Sigmoid colon (tissue), 6 donors: ENCODE measurements at regions not wholly inside any gene's neighbourhood (a gene's known extent, or its start where the extent isn't known, plus 50 kb on each side); places are given as distances from the start of the nearest gene placed in this dataset.

Experiments
- DNase-seq: peaks from one replicate; pipeline ENCODE4 v3.0.0-alpha.2; 2019
- H3K27ac ChIP-seq, 4 donors: fragments of 200-600 bp; sonication (generic); one replicate each; pipeline ENCODE4 v1.5.1; 2016 to 2019; ENCODE audit warnings: mild to moderate bottlenecking in 1 of 4
- H3K27me3 ChIP-seq, 3 donors: fragments of 200-600 bp; sonication (generic); one replicate each; pipeline ENCODE4 v1.5.1; 2019; ENCODE audit warnings: mild to moderate bottlenecking in 1 of 3
- H3K36me3 ChIP-seq, 4 donors: fragments of 200-600 bp; sonication (generic); one replicate each; pipeline ENCODE4 v1.5.1; 2016 to 2019
- H3K4me1 ChIP-seq, 4 donors: fragments of 200-600 bp; sonication (generic); one replicate each; pipeline ENCODE4 v1.5.1; 2017 to 2019
- H3K4me3 ChIP-seq, 4 donors: fragments of 200-600 bp; sonication (generic); one replicate each; pipeline ENCODE4 v1.5.1; 2017 to 2019; ENCODE audit warnings: mild to moderate bottlenecking in 2 of 4, moderate library complexity in 1 of 4
- H3K9me3 ChIP-seq, 4 donors: fragments of 200-600 bp in 3 of 4; sonication (generic) in 3 of 4; one replicate each; pipeline versions ENCODE4 v1.5.1 to v1.6.1; 2013 to 2019
- CTCF ChIP-seq, 4 experiments: fragments of 450-650 bp in 3 of 4; fragments of 200-600 bp in 1 of 4; IDR thresholded peaks; one replicate each; pipeline ENCODE4 v1.5.1; 2016 to 2019; ENCODE audit warnings: antibody characterized with exemption in 4 of 4, mild to moderate bottlenecking in 3 of 4, moderate library complexity in 2 of 4
- EP300 ChIP-seq, 4 donors: sonication (generic); formaldehyde crosslinking; IDR thresholded peaks; one replicate each; pipeline ENCODE4 v1.6.1; 2017; ENCODE audit warnings: antibody characterized with exemption in 4 of 4
- POLR2A ChIP-seq, 2 donors: fragments of 450-650 bp; IDR thresholded peaks; one replicate each; pipeline ENCODE4 v1.6.1; 2016; ENCODE audit warnings: antibody characterized with exemption in 2 of 2, mild to moderate bottlenecking in 2 of 2, moderate library complexity in 2 of 2
- POLR2AphosphoS5 ChIP-seq, 4 donors: sonication (generic); formaldehyde crosslinking; IDR thresholded peaks; one replicate each; pipeline ENCODE4 v1.6.1; 2017; ENCODE audit warnings: antibody characterized with exemption in 4 of 4
- WGBS, 2 donors: extraction: QIAGEN DNeasy Blood & Tissue Kit; methylation state at CpG; one replicate each; pipeline ENCODE4 v1.1.7; 2013; 5-methylcytosine and 5-hydroxymethylcytosine counted together
- intact Hi-C: fragments of 100-400 bp; cut with DNase I; formaldehyde crosslinking; loops from one replicate; pipeline ENCODE4 v1.15.1; 2023
- donor health status: healthy with polysubstance abuse.
- donor health status: healthy.

- Histone ChIP-seq H3K27me3 (no peaks in the 10 kb centered on the region), H3K36me3 (no peaks in the 10 kb centered on the region), H3K9me3 (no peaks in the 10 kb centered on the region), H3K4me1 (no peaks in the 10 kb centered on the region), H3K4me3 (no peak overlapping the region), H3K27ac (no peak overlapping the region)
- intact Hi-C loops = no loop called here
- TF ChIP-seq EP300 (IDR thresholded peaks at IDR 0.05) (no peak), POLR2A (IDR thresholded peaks at IDR 0.05) (no peak), POLR2AphosphoS5 (IDR thresholded peaks at IDR 0.05) (no peak), CTCF (IDR thresholded peaks at IDR 0.05) (no peak)
- DNase-seq = no peak
- WGBS, 2 donors = 79 to 84% methylated on average over 1 of the region's 1 CpG
These were observed 585.4 kb downstream of the DSC3 start for GRCh38 chr18:30457156-30457555.

- no peak overlapping the region for H3K4me3 ChIP-seq
- no peaks in the 10 kb centered on the region for H3K27me3 ChIP-seq
- no peaks in the 10 kb centered on the region for H3K36me3 ChIP-seq
- intact Hi-C loops = no loop called here
- no peak for TF ChIP-seq EP300 (IDR thresholded peaks at IDR 0.05)
- TF ChIP-seq CTCF (IDR thresholded peaks at IDR 0.05) = no peak
- TF ChIP-seq POLR2AphosphoS5 (IDR thresholded peaks at IDR 0.05) = no peak
- no peak for TF ChIP-seq POLR2A (IDR thresholded peaks at IDR 0.05)
- H3K4me1 ChIP-seq = no peaks in the 10 kb centered on the region
- H3K27ac ChIP-seq = no peak overlapping the region
- DNase-seq = no peak
- no peaks in the 10 kb centered on the region for H3K9me3 ChIP-seq
- WGBS, 2 donors = 69 to 84% methylated on average over 2 of the region's 2 CpGs
These were observed 586.8 kb downstream of the DSC3 start for GRCh38 chr18:30455741-30456140.

- WGBS, 2 donors = 77 to 93% methylated on average over 4 of the region's 4 CpGs
- Histone ChIP-seq H3K4me1 (no peaks in the 10 kb centered on the region), H3K4me3 (no peak overlapping the region), H3K27ac (no peak overlapping the region), H3K27me3 (no peaks in the 10 kb centered on the region), H3K36me3 (no peaks in the 10 kb centered on the region), H3K9me3 (no peaks in the 10 kb centered on the region)
- DNase-seq = no peak
- intact Hi-C loops = no loop called here
- TF ChIP-seq POLR2AphosphoS5 (IDR thresholded peaks at IDR 0.05) (no peak), EP300 (IDR thresholded peaks at IDR 0.05) (no peak), POLR2A (IDR thresholded peaks at IDR 0.05) (no peak), CTCF (IDR thresholded peaks at IDR 0.05) (no peak)
These were observed 587.6 kb downstream of the DSC3 start for GRCh38 chr18:30454920-30455319.

- Histone ChIP-seq H3K27me3 (no peaks in the 10 kb centered on the region), H3K9me3 (no peaks in the 10 kb centered on the region), H3K36me3 (no peaks in the 10 kb centered on the region), H3K27ac (no peak overlapping the region), H3K4me3 (no peak overlapping the region), H3K4me1 (no peaks in the 10 kb centered on the region)
- intact Hi-C loops = no loop called here
- no peak for TF ChIP-seq CTCF (IDR thresholded peaks at IDR 0.05)
- no peak for TF ChIP-seq POLR2A (IDR thresholded peaks at IDR 0.05)
- TF ChIP-seq EP300 (IDR thresholded peaks at IDR 0.05) = no peak
- TF ChIP-seq POLR2AphosphoS5 (IDR thresholded peaks at IDR 0.05) = no peak
- DNase-seq = no peak
These were observed 590.6 kb downstream of the DSC3 start for GRCh38 chr18:30451981-30452380.

- intact Hi-C loops = no loop called here
- H3K4me3 ChIP-seq = no peak overlapping the region
- 63 to 77% methylated on average over 2 of the region's 2 CpGs for WGBS, 2 donors
These were observed 591.6 kb downstream of the DSC3 start for GRCh38 chr18:30450927-30451326.

More at GRCh38 chr18:30450927-30451326, 591.6 kb downstream of the DSC3 start:
- DNase-seq = no peak
- H3K4me1 ChIP-seq = no peaks in the 10 kb centered on the region
- no peak overlapping the region for H3K27ac ChIP-seq
- H3K9me3 ChIP-seq = no peaks in the 10 kb centered on the region
- no peaks in the 10 kb centered on the region for H3K36me3 ChIP-seq
- H3K27me3 ChIP-seq = no peaks in the 10 kb centered on the region
- no peak for TF ChIP-seq POLR2A (IDR thresholded peaks at IDR 0.05)
